Epithelial cell of esophagus (primary cell): ENCODE measurements at regions not wholly inside any gene's neighbourhood (a gene's known extent, or its start where the extent isn't known, plus 50 kb on each side); places are given as distances from the start of the nearest gene placed in this dataset.

Source experiments
- DNase-seq: peaks from one replicate; pipeline ENCODE4 v3.0.0; 2010; ENCODE audit warnings: low read depth
- H3K4me3 ChIP-seq: 2 replicates; pipeline ENCODE4 v1.5.1; 2011; ENCODE audit warnings: mild to moderate bottlenecking, low read length, control low read depth
- TF ChIP-seq, protein P1 (sequence below): IDR thresholded peaks from 2 replicates; pipeline ENCODE4 v1.5.1; 2011; ENCODE audit warnings: low read depth, mild to moderate bottlenecking, low read length, control low read depth, inconsistent platforms; ENCODE audit not compliant: insufficient read depth; ENCODE audit errors: missing control alignments

DNA sequence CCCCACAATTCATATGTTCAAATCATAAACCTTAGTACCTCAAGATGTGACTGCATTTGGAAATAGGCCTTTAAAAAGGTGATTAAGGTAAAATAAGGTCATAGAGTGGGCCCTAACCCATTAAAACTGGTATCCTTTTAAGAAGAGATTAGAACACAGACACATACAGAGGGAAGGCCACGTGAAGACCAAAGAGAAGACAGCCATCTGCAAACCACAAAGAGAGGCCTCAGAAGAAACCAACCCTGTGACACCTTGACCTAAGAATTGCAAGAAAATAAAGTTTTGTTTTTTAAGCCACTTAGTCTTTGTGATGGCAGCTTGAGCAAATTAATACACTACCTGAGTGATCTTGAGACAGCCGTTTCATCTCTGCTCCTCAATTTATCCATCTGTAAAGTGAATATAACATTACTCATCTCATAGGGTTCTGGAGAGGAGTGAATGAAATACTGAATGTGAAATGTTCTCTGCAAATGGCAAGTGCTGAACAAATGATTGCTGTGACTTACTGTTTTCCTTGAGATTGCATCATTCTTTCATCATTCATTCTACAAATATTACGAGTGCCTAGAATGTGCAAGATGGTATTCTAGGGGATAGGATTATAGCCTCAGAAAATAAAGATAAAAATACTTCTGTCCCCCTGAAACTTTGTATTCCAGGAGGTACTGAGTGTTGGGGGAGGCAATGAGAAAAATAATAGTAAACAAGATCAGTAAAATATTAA is 222.0 kb upstream of the CDH13 start:
- TF ChIP-seq, protein P1, sequence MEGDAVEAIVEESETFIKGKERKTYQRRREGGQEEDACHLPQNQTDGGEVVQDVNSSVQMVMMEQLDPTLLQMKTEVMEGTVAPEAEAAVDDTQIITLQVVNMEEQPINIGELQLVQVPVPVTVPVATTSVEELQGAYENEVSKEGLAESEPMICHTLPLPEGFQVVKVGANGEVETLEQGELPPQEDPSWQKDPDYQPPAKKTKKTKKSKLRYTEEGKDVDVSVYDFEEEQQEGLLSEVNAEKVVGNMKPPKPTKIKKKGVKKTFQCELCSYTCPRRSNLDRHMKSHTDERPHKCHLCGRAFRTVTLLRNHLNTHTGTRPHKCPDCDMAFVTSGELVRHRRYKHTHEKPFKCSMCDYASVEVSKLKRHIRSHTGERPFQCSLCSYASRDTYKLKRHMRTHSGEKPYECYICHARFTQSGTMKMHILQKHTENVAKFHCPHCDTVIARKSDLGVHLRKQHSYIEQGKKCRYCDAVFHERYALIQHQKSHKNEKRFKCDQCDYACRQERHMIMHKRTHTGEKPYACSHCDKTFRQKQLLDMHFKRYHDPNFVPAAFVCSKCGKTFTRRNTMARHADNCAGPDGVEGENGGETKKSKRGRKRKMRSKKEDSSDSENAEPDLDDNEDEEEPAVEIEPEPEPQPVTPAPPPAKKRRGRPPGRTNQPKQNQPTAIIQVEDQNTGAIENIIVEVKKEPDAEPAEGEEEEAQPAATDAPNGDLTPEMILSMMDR: no peak
- no peak overlapping the region for H3K4me3 ChIP-seq
- DNase-seq: no peak

DNA sequence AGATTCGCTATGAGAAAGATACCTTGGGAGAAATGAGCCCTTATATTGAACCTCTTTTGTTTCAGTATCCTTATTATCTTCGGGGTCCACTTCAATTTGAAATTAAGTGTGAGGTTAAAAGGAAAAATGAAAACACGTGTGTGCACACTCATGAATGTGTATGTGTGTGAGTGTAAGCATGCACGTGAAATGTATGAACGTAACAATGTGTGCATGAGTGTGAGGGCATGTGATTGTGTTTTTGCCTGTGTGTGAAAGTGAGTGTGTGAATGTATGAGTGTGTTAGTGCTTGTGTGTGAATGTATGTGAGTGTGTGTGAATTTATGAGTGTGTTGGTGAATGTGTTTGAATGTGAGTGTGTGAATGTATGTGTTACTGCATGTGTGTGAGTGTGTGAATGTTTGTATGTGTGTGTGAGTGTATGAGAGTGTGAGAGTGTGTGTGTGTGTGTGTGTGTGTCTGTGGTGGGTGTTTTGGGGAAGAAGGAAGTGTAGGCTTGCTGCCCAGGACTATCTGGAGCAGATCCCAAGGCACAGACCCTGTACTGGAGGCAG is 224.0 kb upstream of the CDH13 start:
- DNase-seq: no peak
- TF ChIP-seq, protein P1: no peak
- no peak overlapping the region for H3K4me3 ChIP-seq

DNA sequence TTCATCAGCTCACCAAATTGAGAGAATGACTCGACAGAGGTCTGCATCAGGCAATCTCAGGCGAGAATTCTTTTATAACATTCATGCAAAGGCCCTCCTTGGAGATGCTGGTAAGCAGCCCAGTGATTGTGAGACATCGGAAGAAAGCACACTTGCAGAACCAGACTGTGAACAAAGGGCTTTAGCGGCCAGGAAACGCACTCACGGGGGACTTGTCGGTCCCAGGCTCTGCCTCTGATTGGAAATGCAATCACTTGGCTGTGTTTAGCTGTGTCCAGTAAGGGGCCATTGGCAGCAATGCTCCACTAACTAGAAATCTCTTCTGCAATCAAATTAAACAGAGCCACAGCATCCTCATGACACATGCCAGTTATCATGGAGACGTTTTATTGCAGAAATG is 226.7 kb upstream of the CDH13 start:
- DNase-seq: no peak
- TF ChIP-seq, protein P1: no peak
- no peak overlapping the region for H3K4me3 ChIP-seq

DNA sequence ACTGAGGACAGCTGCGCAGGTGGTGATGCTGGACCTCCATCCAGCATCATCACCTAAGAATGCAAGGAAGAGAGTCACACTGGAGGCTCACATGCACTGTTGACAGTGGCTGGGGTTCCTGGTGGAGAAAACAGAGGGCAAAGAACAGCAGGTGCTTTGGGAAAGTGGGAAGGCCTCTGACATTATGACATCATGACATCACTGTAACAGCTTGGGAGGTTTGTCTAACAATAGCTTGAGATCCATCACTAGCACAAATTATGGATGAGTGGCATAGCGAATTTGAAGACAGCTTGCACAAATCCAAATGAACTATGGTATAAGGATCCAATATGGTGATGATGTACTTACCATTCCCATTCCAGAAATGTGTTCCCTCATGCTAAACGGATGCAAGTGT is 226.5 kb upstream of the MPHOSPH6 start:
- TF ChIP-seq, protein P1: no peak
- no peak for DNase-seq
- no peak overlapping the region for H3K4me3 ChIP-seq

DNA sequence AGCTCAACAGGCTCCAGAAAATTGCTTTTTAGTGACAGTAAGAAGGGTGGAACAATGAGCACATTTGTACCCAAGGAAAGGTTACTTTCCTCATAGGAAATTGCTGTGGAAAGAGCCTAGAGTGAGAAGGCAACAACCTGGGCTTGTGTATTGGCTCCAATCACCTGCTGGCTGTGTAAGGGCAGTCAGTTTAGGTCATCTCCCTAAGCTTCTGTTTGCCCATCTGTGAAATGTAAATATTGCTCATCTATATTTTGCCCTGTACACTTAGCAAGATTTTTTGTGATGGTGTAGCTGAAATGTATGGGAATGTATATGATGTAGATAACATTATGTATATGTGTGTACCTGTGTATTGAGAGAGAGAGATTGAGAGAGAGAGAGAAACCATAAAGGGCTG is 225.2 kb upstream of the MPHOSPH6 start:
- H3K4me3 ChIP-seq: no peak overlapping the region
- TF ChIP-seq, protein P1: no peak
- no peak for DNase-seq

DNA sequence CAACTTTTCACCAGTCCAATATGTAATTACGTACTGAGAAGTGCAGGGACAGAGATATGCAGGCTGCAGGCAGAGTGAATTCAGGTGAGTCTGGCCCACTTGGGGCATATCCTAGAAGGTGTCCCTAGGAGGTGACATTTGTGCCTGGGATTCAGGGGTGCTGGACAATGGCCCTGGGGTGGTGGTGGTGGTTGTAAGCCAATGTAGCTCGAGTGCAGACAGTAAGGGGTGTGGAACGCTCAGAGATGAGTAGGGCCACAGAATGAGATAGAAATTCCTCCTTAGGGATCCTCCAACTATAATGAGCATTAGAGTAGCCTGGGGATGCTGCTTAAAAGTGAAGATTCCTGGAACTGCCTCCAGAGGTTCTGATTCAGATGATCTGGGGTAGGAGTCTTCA is 221.7 kb upstream of the MPHOSPH6 start:
- no peak for DNase-seq
- H3K4me3 ChIP-seq: no peak overlapping the region
- TF ChIP-seq, protein P1: no peak
